ENCODE measurements at regions not wholly inside any gene's neighbourhood (a gene's known extent, or its start where the extent isn't known, plus 50 kb on each side); places are given as distances from the start of the nearest gene placed in this dataset.

- H3K9me3 ChIP-seq (ENCODE audit: low read length) = no peaks in the 10 kb centered on the region
- no peak overlapping the region for H3K4me2 ChIP-seq (ENCODE audit: low read length)
- no peaks in the 10 kb centered on the region for H4K20me1 ChIP-seq (ENCODE audit: insufficient read depth, low read length)
- H3K9ac ChIP-seq (ENCODE audit: low read length) = no peak overlapping the region
- no peaks in the 10 kb centered on the region for H3K9me2 ChIP-seq (ENCODE audit: low read depth, low read length)
- no peaks in the 10 kb centered on the region for H3F3A ChIP-seq (ENCODE audit: insufficient read depth, low read length)
- H3K36me3 ChIP-seq (ENCODE audit: insufficient read depth, low read length) = no peaks in the 10 kb centered on the region
- no peaks in the 10 kb centered on the region for H3K79me2 ChIP-seq (ENCODE audit: insufficient read depth, low read length)
- no peak overlapping the region for H3K27ac ChIP-seq (ENCODE audit: low read depth, low read length, poor library complexity, severe bottlenecking)
- H3K4me1 ChIP-seq (ENCODE audit: insufficient read depth, low read length, severe bottlenecking) = no peaks in the 10 kb centered on the region
- H3K27me3 ChIP-seq (ENCODE audit: insufficient read depth, low read length) = no peaks in the 10 kb centered on the region
- TF ChIP-seq, protein P1, sequence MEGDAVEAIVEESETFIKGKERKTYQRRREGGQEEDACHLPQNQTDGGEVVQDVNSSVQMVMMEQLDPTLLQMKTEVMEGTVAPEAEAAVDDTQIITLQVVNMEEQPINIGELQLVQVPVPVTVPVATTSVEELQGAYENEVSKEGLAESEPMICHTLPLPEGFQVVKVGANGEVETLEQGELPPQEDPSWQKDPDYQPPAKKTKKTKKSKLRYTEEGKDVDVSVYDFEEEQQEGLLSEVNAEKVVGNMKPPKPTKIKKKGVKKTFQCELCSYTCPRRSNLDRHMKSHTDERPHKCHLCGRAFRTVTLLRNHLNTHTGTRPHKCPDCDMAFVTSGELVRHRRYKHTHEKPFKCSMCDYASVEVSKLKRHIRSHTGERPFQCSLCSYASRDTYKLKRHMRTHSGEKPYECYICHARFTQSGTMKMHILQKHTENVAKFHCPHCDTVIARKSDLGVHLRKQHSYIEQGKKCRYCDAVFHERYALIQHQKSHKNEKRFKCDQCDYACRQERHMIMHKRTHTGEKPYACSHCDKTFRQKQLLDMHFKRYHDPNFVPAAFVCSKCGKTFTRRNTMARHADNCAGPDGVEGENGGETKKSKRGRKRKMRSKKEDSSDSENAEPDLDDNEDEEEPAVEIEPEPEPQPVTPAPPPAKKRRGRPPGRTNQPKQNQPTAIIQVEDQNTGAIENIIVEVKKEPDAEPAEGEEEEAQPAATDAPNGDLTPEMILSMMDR (IDR thresholded peaks at IDR 0.05; ENCODE audit: low read length) = no peak
- TF ChIP-seq EZH2 (IDR thresholded peaks at IDR 0.05; ENCODE audit: borderline replicate concordance, low read length) = no peak
- H2AFZ ChIP-seq (ENCODE audit: low read length) = no peak overlapping the region
- no peak overlapping the region for H3K4me3 ChIP-seq (ENCODE audit: low read depth, low read length, poor library complexity, severe bottlenecking)
Measured at GRCh38 chr2:82289446-82289845, 1984.9 kb upstream of the LRRTM1 start.

DNA sequence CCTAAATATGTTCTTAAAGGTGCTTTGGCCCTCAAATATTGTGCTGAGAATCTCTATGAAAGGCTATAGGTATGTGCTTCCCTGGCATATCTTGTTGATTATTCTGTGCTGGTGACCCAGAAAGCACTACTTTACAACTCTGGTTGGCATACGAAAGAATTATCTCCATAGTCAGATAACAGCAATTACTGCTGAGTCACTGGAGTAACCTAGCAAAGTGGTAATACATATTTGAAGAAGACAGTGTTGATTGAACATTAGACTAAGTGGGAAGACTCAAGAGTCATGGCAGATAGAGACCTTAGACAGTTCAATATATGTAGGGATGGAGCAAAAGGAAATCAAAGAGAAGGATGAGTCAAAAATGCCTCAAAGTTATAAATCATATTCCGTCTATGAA lies 1978.5 kb upstream of the LRRTM1 start:
- Histone ChIP-seq H3F3A (ENCODE audit: insufficient read depth, low read length) (no peaks in the 10 kb centered on the region), H3K4me2 (ENCODE audit: low read length) (no peak overlapping the region), H3K9me2 (ENCODE audit: low read depth, low read length) (no peaks in the 10 kb centered on the region), H3K79me2 (ENCODE audit: insufficient read depth, low read length) (no peaks in the 10 kb centered on the region), H2AFZ (ENCODE audit: low read length) (no peak overlapping the region), H4K20me1 (ENCODE audit: insufficient read depth, low read length) (no peaks in the 10 kb centered on the region), H3K4me3 (ENCODE audit: low read depth, low read length, poor library complexity, severe bottlenecking) (no peak overlapping the region), H3K9me3 (ENCODE audit: low read length) (no peaks in the 10 kb centered on the region), H3K36me3 (ENCODE audit: insufficient read depth, low read length) (no peaks in the 10 kb centered on the region), H3K27ac (ENCODE audit: low read depth, low read length, poor library complexity, severe bottlenecking) (no peak overlapping the region), H3K9ac (ENCODE audit: low read length) (no peak overlapping the region), H3K27me3 (ENCODE audit: insufficient read depth, low read length) (no peaks in the 10 kb centered on the region), H3K4me1 (ENCODE audit: insufficient read depth, low read length, severe bottlenecking) (no peaks in the 10 kb centered on the region)
- TF ChIP-seq, protein P1 (IDR thresholded peaks at IDR 0.05; ENCODE audit: low read length) = no peak
- TF ChIP-seq EZH2 (IDR thresholded peaks at IDR 0.05; ENCODE audit: borderline replicate concordance, low read length) = no peak

DNA sequence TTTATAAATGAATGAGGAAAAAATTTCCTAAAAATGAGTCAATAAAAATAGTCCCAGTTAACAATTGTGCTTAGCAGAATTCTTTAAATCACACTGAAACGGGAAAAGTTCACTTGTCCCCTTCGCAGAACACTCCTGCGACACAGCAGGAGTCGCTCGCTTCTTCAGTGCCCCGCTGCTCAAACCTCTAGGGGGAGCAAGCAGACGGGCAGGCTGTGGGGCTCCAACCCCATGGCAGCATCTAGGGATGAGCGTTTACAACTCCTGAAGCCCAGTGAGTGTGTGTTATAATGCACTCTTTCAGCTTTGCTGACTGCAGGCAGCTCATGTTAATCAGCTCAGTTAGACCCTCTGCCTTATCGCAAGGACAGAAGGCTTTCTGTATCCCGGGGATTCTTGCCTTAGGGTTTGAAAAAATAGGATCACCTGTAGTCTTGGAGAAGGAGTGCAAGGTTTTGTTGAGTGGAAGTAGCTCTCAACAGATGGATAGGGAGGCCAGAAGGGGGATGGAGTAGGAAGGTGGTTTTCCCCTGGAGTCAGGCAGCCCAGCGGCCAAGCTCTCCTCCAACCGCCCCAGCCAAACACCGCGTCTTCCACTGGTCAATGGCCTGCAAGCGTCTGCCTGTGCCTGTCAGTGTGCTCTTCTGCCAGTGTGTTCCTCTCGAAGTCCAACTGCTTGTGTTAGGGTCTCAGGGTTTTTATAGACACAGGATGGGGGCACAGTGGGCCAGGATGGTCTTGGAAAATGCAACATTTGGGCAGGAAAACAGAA lies 1977.7 kb upstream of the LRRTM1 start:
- H3K9me3 ChIP-seq (ENCODE audit: low read length) = no peaks in the 10 kb centered on the region
- no peaks in the 10 kb centered on the region for H3K27me3 ChIP-seq (ENCODE audit: insufficient read depth, low read length)
- no peak overlapping the region for H3K4me3 ChIP-seq (ENCODE audit: low read depth, low read length, poor library complexity, severe bottlenecking)
- no peak overlapping the region for H3K9ac ChIP-seq (ENCODE audit: low read length)
- no peak for TF ChIP-seq EZH2 (IDR thresholded peaks at IDR 0.05; ENCODE audit: borderline replicate concordance, low read length)
- TF ChIP-seq, protein P1 (IDR thresholded peaks at IDR 0.05; ENCODE audit: low read length) = peak; percentile 35; the same call in 1 of the 2 replicates
- H3K4me1 ChIP-seq (ENCODE audit: insufficient read depth, low read length, severe bottlenecking) = no peaks in the 10 kb centered on the region
- H3F3A ChIP-seq (ENCODE audit: insufficient read depth, low read length) = no peaks in the 10 kb centered on the region
- no peak overlapping the region for H3K4me2 ChIP-seq (ENCODE audit: low read length)
- no peak overlapping the region for H3K27ac ChIP-seq (ENCODE audit: low read depth, low read length, poor library complexity, severe bottlenecking)
- H3K36me3 ChIP-seq (ENCODE audit: insufficient read depth, low read length) = no peaks in the 10 kb centered on the region
- no peaks in the 10 kb centered on the region for H4K20me1 ChIP-seq (ENCODE audit: insufficient read depth, low read length)
- H3K79me2 ChIP-seq (ENCODE audit: insufficient read depth, low read length) = no peaks in the 10 kb centered on the region
- no peak overlapping the region for H2AFZ ChIP-seq (ENCODE audit: low read length)
- no peaks in the 10 kb centered on the region for H3K9me2 ChIP-seq (ENCODE audit: low read depth, low read length)
